COLO829 (cell line): ENCODE measurements at regions not wholly inside any gene's neighbourhood (a gene's known extent, or its start where the extent isn't known, plus 50 kb on each side); places are given as distances from the start of the nearest gene placed in this dataset.
"Not testable (repeated sequence)": the region's sequence is repeated elsewhere in the genome, so short reads cannot be mapped to it uniquely, and the experiment has no call there.

Experiments
- DNase-seq: peaks from one replicate; pipeline ENCODE4 v3.0.0; 2012; ENCODE audit warnings: low spot score

DNA sequence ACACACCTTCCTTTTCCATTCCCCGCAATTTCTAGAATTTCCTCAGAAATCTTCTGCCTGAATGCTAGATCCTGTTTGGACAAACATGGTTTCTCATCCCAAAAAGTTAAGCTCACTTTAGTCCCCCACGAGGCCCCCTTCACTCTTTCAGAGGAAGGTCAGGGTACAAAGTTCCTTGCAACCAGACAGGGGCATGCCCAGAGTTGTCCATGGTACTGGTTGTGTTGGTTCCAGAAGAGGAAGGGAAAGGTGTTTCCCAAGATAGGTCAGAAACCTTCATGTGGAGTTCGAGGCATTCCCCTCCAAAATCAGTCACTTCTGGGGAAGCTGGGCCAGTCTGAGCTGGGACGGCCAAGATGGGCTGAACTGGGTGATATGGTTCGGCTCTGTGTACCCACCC lies 167.6 kb upstream of the MAFB start:
- DNase-seq = no peak

DNA sequence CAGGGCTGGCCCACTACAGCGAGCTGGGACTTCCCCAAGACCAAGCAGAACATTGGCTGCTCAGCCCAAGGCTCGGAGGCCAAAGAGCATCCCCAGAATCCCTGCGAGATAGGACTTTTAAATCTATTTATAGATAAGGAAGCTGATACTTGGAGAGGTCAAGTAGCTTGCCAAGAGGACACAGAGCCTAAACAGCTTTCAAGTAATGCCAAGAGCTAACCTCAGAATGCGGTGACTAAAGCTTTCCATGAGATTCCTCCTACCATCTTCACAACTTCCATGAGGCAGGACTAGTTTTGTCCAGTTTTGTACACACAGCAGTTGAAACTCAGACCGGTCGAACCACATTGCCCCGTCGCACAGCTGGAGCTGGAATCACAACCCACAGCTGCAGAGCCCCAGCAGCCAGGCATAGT lies 168.1 kb upstream of the TOP1 start:
- DNase-seq = peak; percentile 50

DNA sequence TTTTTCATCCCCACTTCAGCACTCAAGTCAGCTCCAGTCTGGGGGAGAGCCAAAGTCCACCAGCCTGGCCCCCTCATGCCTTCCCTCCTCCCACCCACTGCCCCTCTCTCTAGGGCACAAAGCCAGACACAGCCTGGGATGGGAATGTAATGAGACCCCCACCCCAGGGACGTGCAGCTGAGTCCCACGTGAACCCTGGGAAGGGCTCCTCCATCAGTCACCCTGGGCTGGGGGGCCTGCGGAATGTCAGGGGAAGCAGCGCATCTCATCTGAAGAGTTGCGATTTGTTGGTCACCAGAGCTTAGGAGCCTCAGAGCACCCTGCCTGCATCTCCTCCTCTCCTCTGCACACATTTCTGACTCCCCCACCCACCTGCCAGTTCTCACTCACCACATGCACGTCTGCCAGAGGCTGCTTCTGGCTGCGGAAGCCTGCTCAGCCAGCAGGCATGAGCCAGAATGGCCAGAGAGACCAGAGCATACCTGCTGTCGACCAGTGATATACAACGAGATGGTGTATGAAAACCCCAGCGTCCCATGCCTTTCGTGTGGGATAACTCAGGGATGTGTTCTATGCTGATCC lies 167.1 kb upstream of the TOP1 start:
- DNase-seq = no peak

DNA sequence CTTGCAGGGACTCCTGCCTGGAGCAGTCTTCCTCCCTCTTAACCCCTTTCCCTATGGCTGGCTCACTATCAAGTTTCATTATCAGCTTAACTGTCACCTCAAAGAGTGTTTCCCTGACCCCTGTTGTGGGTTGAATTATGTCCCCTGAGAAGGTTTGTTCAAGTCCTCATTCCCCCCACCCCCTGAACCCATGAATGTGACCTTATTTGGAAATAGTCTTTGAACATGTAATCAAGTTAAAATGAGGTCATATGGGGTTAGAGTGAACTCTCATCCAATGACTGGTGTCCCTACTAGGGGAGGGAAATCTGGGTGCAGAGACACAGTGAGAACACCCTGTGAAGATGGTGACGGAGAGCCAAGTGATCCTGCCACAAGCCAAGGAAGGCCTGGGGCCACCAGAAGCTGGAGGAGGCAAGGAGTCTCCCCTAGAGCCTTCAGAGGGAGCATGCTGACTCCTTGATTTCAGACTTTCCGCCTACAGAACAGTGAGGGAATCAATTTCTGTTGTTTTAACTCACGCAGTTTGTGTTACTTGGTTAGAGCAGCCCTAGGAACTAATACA lies 165.2 kb upstream of the TOP1 start:
- no peak for DNase-seq

DNA sequence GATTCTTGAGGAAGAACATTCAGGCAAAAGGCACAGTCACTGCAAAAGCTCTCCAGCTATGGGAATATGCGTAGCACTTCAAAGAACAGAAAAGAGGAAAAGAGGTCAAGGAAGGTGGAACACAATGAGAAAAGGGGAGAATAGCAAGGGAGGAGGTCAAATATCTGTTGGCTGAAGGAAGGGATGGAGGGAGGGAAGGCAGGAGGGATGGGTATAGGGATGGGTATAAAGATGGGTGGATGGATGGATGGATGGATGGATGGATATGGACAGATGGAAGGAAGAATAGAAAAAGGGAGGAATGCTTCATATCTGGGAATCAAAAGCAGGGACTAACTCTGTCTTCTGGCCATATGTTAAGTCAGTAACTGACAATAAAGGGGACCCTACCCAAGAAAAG lies 164.2 kb upstream of the TOP1 start:
- no peak for DNase-seq

DNA sequence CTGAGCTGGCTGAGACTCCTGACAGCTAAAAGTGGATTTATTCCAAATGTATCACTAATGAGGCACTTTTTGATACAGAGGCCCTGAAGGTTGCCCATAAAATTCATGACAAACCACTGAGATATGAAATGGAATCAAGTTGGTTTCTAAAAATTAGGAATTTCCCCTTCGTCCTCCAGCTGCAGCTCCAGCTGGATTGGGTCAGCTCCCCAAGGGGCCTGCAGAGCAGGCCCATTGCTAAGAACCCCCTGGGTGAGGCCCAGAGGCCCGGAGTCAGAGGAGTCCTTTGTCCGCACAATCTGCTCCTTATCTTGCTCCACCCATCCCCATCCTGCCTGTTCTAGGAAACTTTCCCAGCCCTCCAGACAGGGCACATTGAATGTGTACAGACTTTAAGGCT lies 163.5 kb upstream of the TOP1 start:
- DNase-seq = no peak

DNA sequence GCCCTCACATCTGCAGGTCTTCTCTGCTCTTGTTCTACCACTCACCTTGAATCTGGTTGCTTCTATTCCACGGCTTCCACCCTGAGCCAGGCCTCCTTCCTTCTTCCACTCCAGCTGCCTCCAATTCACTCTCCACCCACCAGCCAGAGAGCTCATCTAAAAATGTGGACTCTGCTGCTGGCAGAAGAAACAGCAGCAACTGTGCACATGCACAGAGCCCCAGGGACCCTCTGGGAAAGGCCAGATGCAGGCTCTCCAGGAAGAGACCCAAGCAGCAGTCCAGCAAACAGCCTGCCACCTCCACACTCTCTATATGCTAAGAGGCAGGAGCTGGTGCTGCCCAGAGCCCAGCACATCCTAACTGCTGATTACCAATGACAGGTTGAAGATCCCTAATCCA lies 162.6 kb upstream of the TOP1 start:
- DNase-seq = no peak

DNA sequence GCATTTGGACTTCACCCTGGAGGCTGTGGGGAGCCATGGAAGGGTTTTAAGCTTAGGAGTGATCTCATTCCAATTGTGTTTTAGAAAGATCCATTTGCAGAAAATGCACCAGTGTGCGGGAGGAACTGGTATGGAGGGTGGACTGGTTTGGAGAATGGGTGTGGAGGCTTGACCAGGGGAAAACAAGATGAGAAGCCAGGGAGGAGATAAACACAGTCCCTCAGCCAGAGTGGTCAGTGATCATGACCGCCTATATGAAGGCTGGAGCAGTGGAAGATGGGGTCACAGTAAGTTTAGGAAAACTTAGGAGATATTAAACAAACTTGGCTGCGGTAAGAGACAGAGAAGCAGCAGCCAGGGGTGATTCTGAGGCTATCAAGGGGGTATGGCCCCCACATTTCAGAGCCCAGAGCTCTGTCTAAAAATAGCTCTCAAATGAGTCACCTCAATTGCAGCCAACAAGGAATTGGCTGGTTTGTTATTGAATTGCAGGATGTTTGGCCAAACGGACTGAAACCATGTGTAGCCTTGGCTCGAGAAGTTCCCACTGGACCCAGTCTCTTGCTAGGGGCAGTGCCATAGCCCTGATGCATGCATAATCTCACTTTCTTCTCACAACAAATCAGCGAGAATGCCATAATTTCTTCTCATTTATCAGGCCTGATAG lies 159.9 kb upstream of the TOP1 start:
- no peak for DNase-seq

DNA sequence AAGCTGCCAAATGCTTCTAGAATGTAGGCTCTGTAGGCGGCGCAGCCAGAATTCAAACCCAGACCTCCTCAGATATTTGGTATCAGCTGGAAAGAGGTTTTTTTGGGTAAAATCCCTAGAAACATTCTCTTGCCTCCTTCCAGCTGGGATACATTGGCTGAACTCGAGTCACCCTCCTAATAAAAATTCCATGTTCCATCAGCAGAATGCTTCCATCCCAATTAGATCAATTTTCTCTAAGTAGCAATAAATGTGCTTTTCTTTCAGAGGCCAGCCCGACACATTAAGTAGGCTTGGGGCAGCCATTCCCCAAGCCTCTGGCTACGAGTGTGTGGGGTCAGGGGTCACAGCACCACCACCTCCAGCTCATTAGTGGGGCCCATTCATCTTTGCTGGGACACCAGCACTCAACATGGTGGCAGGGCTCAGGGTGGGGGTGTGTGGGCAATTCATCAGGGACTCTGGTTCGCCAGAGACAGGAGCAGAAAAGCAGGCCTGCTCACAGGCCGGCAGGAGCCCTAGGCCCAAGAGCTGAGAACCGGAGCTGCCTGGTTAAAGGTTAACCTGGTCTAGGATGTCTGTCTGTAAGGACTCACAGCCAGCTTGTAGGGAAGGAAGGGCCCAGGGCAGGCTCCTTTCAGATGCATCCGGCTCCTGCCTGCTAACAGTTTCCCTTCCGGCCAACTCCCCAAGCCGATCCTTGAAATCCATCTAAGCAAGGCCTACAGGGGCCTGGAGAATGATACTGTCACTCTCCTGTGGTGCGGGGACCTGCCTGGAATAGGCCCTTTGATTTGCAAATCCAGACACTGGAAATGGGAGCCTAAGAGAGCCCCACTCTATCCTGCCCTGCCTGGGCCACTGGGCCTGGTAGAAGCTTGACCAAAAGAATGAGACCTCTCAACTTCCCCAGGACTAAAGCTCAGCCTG lies 159.1 kb upstream of the TOP1 start:
- DNase-seq = no peak

DNA sequence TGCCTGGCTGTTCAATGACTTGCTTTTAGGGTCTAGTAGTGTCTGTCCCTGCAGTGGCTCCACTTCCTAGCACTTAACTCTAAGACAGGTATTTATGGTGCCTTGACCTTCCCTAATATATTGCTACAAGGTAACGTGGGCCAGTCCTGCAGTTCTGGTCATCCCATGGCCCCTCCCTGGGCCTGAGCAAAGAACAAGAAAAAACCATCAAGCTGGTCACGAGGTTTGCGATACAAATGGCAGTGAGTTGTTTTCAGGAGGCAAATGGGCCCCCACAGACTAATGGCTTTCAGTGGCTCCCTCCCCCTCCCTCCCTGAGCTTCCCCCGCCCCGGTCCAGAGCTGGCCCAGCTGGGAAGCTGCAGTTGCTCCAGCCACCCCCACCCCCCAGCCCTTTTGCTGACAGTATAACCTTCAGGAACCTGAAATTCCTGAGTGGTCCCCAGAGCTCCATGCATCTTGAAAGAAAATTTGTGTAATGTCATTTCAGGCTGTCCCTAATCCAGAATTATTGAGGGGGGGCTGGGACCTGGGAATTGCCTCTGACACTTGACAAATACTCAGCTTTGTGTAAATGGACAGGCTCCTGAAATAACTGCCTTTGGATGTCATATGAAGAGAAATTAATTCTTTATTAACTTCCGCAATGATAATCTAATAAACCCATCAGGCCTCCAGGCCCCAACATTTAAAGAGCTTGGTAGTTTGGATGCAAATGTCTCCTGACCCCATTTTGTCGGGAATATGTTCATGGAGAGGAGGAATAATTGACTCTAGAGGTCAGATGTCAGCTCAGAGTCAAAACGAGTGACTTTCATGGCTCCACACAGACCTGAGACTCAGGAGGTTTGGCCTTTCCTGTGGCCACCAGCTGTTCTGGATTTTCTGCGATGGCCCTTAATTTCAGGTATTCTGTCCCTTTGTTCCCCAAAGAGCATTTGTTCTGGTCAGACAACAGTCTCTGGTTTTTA lies 153.2 kb upstream of the TOP1 start:
- no peak for DNase-seq

DNA sequence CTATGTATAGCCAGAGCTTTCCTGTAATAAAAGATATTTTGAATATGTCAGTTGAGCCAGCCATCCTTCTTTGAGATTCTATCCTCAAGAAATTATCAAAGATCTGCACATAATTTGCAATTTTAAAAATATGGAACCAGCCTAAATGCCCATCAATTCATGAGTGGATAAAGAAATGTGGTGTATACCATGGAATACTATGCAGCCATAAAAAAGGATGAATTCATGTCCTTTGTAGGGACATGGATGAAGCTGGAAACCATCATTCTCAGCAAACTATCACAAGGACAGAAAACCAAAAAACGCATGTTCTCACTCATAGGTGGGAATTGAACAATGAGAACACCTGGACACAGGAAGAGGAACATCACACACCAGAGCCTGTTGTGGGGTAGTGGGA lies 150.5 kb upstream of the TOP1 start:
- not testable (repeated sequence) for DNase-seq

DNA sequence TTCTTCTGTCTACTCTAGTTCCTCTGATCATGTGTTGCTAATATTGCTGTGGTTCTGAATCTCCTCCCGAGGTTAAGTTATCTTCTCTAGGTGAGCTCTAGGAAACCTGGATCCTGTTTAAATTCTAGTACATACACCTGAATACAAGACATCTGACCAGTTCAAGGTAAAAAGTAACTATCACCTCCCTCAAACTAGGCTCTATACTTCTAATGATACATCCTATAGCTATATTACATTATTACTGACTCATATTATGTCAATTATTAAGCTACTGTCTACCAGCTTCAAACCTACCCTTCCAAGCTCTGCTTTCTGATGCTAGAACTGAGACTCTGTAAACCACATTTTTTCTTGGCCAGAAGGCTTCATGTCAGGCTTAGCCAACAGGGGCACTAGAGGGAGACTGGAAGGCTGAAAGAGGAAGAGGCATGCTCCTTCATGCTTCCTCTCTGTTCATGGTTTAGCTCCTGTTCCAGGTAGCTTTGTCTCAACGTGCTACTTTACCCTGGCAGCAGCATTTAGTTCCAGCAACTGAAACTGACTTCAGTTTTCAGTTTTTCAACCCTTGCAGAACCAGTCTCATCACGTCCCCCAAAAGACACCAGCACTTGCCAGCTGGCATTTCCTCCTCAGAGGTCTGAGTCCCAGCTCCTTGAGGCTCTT lies 148.4 kb upstream of the TOP1 start:
- no peak for DNase-seq

DNA sequence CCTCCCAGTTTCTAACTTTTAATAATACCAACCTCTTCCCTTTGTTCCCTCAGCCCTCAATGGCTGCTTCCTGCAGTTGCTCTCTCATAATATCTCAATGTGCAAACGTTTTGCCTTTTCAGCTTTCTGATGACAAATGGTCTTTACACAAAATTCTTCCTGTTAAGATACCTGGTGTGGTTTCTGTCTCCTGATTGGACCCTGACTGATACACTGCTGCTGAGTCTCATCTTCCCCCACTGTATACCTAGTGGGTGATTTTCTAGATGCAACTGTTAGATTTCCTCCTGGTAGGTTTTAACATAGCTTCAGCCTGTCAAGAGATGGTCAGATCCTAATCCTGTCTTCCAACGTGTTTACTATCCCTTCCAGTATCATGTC lies 147.9 kb upstream of the TOP1 start:
- no peak for DNase-seq

DNA sequence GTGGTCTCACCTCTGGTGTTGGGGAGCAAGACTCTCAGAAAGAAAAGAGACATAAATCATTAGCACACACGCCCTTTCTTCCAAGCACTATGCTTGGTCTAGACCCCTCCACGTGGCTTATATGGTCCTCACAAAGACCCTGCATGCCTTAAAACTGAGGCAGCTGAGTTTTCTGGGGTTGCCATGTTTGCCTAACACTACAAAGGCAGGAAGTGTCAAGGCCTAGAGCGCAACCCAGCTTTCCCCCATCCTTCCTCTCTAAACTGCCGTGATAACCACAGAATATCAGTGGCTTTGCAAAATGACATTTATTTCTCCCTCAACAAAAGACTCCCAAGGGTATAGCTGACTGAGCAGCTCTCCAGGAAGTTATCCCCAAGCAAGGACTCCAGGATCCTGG lies 146.5 kb upstream of the TOP1 start:
- DNase-seq = no peak

DNA sequence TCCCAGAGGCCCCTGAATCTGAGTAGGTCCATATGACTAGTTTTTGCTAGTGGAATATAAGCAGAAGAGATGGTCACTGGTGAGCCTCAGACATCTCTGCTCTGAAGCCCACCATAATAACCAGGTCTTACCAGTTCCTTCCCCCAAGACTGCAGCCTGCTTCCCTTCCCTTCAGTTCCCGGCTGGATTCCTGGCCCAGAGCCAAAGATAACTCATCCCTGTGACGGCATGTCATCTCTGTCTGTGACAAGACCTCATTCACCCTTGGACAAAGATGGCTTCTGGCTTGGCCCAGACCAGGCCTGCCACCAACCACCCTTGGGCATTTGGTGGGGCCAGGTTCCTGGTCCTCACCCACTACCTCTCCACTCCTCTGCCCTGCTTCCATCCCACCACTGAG lies 145.5 kb upstream of the TOP1 start:
- DNase-seq = no peak

DNA sequence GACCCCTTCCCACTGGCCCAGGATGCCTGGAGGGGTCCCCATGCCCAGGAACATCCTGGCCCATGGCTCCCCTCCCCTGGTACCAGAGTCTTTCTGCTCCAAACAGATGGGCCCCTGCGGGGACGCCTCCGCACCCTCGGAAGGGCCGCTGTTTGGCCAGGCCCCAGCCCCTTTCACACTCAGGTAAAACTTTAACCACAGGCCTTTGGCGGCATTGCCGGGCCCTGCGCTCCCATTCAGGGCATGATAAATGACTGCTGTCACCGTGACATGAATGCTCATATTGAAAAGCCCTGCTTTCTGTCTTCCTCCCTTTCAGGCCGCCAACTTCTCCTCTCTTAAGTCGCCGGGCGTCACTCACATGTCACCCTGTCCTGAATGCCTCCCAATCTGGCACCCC lies 141.5 kb upstream of the TOP1 start:
- DNase-seq = no peak

DNA sequence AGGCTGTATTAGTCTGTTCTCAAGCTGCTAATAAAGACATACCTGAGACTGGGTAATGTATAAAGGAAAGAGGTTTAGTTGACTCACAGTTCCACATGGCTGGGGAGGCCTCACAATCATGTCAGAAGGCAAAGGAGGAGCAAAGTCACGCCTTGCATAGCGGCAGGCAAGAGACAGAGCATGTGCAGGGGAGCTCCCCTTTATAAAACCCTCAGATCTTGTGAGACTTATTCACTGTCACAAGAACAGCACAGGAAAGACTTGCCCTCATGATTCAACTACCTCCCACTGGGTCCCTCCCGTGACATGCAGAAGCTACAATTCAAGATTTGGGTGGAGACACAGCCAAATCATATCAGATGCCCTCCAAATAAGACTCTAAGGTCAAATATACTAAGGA lies 139.4 kb upstream of the TOP1 start:
- not testable (repeated sequence) for DNase-seq

DNA sequence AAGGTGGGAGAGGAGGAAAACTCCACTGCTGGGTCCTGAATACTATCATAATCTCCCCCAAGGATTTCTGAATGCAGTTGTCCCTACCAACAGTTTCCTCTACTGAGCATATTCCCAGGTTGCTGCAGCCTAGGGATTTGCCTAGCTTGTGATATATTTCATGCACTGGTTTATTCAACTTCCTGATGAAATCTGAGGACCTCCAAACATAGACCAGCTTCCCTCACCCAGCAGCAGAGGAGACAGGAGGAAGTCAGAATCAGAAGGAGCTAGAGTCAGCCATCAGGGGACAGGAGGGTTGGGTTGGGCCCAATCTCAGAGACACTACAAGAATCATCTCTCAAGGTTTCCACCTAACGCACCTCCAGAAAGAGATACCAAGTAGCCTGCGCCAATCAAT lies 138.4 kb upstream of the TOP1 start:
- DNase-seq = no peak

DNA sequence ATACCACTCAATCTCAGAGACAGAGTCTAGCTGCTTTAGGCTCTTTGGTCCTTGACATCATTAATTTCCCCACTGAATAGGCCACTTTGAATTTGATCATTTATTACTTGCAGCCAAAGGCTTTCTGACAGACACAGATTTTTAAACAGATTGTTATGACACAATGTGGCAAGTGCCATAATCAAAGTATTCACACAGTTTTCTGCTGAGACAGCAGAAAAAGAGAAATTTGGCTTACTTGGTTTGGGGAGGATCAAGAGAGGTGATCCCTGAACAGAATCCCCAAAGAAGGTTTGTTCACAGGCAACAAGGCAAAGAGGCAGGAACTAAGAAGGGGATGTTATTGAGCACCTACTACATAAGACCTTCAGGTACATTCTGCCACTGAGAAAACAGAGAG lies 138.0 kb upstream of the TOP1 start:
- DNase-seq = no peak

DNA sequence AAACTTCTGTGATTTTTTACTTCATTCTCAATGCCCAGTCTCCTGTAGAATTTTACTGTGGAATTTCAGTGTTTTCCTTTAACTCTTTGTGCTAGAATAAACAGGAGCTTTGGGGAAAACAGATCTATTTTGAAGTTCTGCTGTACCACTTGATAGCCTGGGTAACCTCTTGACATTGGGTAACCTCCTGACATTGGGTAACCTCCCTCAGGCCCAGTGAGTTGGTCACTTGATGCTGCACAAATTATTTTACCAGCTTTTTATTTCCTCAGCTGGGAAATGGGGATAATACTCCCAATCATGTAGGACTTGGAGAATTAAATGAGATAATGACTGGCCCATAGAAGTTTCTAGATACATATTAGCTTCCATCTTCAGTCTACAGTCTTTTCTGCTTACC lies 137.3 kb upstream of the TOP1 start:
- DNase-seq = no peak

DNA sequence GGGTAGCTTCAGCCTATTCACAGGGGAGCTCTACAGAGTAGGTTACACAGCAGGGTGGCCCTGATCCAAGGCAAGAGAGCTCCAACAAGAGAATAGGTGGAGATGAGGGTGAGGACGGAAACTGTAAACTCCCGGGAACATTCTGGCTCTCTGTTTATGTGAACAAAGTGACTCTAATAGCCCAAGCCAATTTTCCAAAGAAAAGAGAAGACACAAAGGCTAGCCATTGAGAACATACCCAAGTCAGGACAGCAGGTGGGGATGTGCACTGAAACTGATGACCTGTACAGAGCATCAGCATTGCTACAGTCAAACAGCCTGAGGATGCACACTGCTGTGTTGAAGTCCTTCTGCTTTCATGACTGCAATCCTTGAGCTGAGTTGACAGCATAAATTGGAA lies 136.0 kb upstream of the TOP1 start:
- DNase-seq = no peak
